ENCODE measurements at regions not wholly inside any gene's neighbourhood (a gene's known extent, or its start where the extent isn't known, plus 50 kb on each side); places are given as distances from the start of the nearest gene placed in this dataset.

DNA sequence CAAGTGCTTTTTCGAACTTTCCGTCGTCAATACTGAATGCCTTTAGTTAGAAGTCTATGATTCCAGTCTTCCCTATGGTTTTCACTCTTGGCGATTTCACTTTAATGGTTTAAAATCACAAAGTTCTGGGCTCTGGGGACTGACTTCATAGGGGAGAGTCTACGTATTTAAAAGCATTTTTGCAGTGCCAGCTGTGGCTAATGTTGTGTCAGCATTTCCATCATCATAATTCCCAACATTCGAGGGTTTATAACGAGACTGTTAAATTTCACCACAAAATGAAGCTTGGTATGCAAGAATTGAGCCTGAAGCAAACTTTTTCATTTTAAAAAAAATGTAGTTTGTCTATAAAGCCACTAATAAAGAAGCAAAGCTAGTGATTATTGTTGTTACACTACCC lies 242.7 kb downstream of the SOX4 start:
- H3K4me3 ChIP-seq (replicated peaks; ENCODE audit: low read depth, low read length) = no peak overlapping the region

DNA sequence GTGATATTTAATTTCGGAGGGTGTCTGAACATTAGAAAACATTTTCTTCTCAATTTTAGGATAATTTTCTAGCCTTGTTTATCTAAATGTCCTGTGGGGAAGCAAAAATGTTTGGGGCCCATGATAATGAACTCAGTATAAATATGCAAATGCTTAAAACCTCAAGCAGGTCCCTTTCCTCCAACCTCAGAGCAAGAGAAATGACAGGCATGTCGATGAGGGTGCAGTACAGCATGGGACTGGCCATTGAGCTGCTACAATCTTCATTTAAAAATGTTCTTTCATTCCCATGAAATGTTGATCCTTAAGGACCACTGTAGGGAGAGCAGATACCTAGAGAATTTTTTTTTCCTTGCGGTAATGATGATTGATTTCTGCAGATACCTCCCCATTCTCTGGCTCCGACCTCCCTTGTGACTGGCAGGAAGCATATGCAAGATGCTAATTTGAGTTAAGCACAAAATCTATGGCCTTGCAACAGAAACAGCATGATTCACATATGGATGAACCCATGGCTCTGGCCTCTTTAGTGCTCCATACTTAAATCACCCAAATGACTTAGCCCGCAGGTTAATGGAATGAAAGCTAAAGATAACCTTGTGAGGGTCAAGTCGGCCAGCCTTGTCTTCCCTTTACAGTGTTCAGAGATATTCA lies 243.3 kb downstream of the SOX4 start:
- H3K27me3 ChIP-seq (replicated peaks; ENCODE audit: control insufficient read depth, insufficient read depth, low read length) = no peaks in the 10 kb centered on the region
- DNase-seq (ENCODE audit: extremely low read depth, insufficient read length) = no peak
- no peak overlapping the region for H3K4me3 ChIP-seq (replicated peaks; ENCODE audit: low read depth, low read length)
- TF ChIP-seq, protein P1, sequence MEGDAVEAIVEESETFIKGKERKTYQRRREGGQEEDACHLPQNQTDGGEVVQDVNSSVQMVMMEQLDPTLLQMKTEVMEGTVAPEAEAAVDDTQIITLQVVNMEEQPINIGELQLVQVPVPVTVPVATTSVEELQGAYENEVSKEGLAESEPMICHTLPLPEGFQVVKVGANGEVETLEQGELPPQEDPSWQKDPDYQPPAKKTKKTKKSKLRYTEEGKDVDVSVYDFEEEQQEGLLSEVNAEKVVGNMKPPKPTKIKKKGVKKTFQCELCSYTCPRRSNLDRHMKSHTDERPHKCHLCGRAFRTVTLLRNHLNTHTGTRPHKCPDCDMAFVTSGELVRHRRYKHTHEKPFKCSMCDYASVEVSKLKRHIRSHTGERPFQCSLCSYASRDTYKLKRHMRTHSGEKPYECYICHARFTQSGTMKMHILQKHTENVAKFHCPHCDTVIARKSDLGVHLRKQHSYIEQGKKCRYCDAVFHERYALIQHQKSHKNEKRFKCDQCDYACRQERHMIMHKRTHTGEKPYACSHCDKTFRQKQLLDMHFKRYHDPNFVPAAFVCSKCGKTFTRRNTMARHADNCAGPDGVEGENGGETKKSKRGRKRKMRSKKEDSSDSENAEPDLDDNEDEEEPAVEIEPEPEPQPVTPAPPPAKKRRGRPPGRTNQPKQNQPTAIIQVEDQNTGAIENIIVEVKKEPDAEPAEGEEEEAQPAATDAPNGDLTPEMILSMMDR (IDR thresholded peaks at IDR 0.05; ENCODE audit: insufficient read depth, low read length, poor library complexity, severe bottlenecking) = no peak
- no peaks in the 10 kb centered on the region for H3K36me3 ChIP-seq (ENCODE audit: control insufficient read depth, insufficient read depth, low read length)

More for the DNA sequence above, 242.7 kb downstream of the SOX4 start:
- Histone ChIP-seq H3K27me3 (replicated peaks; ENCODE audit: control insufficient read depth, insufficient read depth, low read length) (no peaks in the 10 kb centered on the region), H3K36me3 (ENCODE audit: control insufficient read depth, insufficient read depth, low read length) (no peaks in the 10 kb centered on the region)
- TF ChIP-seq, protein P1 (IDR thresholded peaks at IDR 0.05; ENCODE audit: insufficient read depth, low read length, poor library complexity, severe bottlenecking) = no peak
- no peak for DNase-seq (ENCODE audit: extremely low read depth, insufficient read length)

DNA sequence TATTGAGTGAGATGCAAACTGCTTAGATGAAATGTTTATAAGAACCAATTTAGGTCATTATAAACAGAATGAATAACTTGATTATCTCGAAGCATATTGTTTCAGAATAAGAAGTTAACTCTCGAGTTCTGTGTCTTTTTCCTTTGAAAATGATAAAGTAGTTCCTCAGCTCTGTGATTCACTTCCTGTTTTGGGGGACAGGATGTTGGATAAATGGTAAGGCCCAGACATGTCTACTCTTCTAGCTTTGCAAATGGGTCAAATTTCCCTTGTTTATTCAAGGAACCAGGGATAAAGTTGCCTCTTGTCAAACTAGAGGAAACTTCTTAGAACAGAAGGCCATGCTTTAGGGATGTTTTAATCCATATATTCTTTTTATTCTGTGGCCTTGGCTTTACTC lies 246.9 kb downstream of the SOX4 start:
- H3K27me3 ChIP-seq (replicated peaks; ENCODE audit: control insufficient read depth, insufficient read depth, low read length) = no peaks in the 10 kb centered on the region

DNA sequence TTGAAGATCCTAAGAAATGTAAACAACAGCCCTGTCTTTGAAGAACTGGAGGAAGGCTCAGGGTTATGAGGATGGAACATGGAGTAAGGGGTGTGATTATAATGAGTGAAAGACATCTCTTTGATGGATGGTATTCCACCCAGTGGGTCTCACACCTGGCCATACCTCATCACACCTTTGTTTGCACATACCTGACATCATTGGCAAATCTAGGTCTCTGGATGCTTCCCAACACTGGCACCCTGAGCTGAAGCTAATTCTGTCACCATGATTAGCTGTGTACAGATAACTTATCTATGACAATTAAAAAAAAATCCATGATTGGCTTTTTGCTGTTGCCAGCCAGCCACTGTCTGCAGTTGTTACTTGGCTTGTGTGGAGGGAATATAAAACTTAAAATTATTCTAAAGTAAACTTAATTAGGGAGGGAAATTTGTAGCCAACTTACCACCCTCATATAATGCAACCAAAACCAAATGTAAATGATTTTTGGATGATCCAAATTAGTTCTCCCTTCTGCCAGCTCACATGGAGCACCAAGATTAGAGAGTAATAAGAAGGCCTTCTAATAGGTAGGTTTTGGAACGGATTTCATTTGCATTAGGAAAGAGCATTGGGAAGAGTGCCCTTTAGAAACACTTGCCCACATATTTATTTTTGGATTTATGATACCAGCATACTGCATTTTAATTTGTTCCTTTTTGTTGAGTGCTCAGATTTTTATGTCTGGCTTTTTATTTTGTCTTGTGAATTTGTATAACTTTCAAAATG lies 249.5 kb downstream of the SOX4 start:
- H3K27me3 ChIP-seq (replicated peaks; ENCODE audit: control insufficient read depth, insufficient read depth, low read length) = no peaks in the 10 kb centered on the region
- no peak overlapping the region for H3K4me3 ChIP-seq (replicated peaks; ENCODE audit: low read depth, low read length)
- TF ChIP-seq, protein P1 (IDR thresholded peaks at IDR 0.05; ENCODE audit: insufficient read depth, low read length, poor library complexity, severe bottlenecking) = no peak
- DNase-seq (ENCODE audit: extremely low read depth, insufficient read length) = no peak
- no peaks in the 10 kb centered on the region for H3K36me3 ChIP-seq (ENCODE audit: control insufficient read depth, insufficient read depth, low read length)

More for the DNA sequence above, 246.9 kb downstream of the SOX4 start:
- DNase-seq (ENCODE audit: extremely low read depth, insufficient read length) = no peak
- TF ChIP-seq, protein P1 (IDR thresholded peaks at IDR 0.05; ENCODE audit: insufficient read depth, low read length, poor library complexity, severe bottlenecking) = no peak
- Histone ChIP-seq H3K4me3 (replicated peaks; ENCODE audit: low read depth, low read length) (no peak overlapping the region), H3K36me3 (ENCODE audit: control insufficient read depth, insufficient read depth, low read length) (no peaks in the 10 kb centered on the region)

DNA sequence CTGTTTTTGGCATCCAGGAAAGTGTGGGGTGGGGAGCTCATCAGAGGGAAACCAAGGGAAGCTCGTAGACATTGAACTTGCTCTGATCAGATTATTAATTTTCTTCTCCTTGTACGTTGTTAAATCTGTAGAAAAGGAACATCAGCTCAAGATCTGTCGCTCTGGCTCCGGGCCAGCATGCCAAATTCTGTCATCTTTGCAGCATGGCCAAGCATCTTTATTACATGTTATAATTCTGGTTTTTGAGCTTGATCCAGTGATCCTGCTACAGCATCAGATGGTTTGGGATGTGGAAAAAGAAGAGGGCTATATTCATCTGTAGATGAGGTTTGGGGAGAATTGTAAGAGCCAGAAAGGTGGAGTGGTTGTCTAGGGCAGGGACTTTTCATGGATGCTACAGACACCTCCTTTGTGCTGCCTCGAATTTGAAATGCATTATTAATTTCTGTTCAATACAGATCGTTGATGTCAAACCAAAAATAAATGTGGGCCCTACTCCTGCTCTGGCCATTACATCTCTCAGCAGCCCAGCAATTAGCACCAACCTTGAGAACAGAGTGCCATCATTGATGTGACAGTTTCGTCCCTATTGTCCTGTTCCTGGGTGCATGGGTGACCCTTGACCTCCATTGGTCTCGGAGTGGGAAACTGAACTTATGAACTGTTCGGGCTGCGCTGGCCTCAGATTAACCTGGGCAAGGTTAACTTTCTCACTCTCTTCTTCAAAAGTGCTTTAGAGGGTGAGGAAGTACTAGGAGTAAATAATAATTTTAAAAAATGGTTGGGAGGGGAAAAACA lies 250.8 kb downstream of the SOX4 start:
- DNase-seq (ENCODE audit: extremely low read depth, insufficient read length) = no peak
- Histone ChIP-seq H3K4me3 (replicated peaks; ENCODE audit: low read depth, low read length) (no peak overlapping the region), H3K36me3 (ENCODE audit: control insufficient read depth, insufficient read depth, low read length) (no peaks in the 10 kb centered on the region), H3K27me3 (replicated peaks; ENCODE audit: control insufficient read depth, insufficient read depth, low read length) (no peaks in the 10 kb centered on the region)
- TF ChIP-seq, protein P1 (IDR thresholded peaks at IDR 0.05; ENCODE audit: insufficient read depth, low read length, poor library complexity, severe bottlenecking) = no peak

All from GM06990 (cell line).